ENCODE measurements at regions not wholly inside any gene's neighbourhood (a gene's known extent, or its start where the extent isn't known, plus 50 kb on each side); places are given as distances from the start of the nearest gene placed in this dataset.
A peak's percentile ranks its signal among the peaks of the same experiment; 100 is the strongest.

GRCh38 chr3:115520241-115520640, 103.1 kb upstream of the GAP43 start:
- no peak overlapping the region for H2BK120ac ChIP-seq (ENCODE audit: insufficient read depth, low read length, poor library complexity)
- H3K27ac ChIP-seq (ENCODE audit: low read depth, low read length), result no peak overlapping the region
- no peak overlapping the region for H2AK5ac ChIP-seq (ENCODE audit: low read length)
- H3K14ac ChIP-seq (ENCODE audit: low read length), result no peak overlapping the region
- no peak overlapping the region for H2AFZ ChIP-seq (ENCODE audit: insufficient read depth, low read length, poor library complexity)
- no peak overlapping the region for H3K4ac ChIP-seq (ENCODE audit: low read depth, low read length)
- no peak overlapping the region for H3K9ac ChIP-seq (ENCODE audit: low read length)
- H2BK12ac ChIP-seq (ENCODE audit: low read length), result peak overlapping the region; percentile 96
- H4K91ac ChIP-seq (ENCODE audit: low read depth, low read length), result peak overlapping the region; percentile 2
- no peak overlapping the region for H4K12ac ChIP-seq (ENCODE audit: low read depth, low read length)
- H3K4me2 ChIP-seq (ENCODE audit: low read length), result no peak overlapping the region
- no peaks in the 10 kb centered on the region for H3K36me3 ChIP-seq (ENCODE audit: control insufficient read depth in 1 of 2, insufficient read depth in 2 of 2, low read length in 2 of 2)
- no peak overlapping the region for H2BK5ac ChIP-seq (ENCODE audit: low read depth, low read length, poor library complexity)
- no peaks in the 10 kb centered on the region for H3K27me3 ChIP-seq (ENCODE audit: insufficient read depth, low read length)
- no CpG with 5 or more reads among the region's 2 CpGs for WGBS (ENCODE audit: extremely low coverage, insufficient coverage, insufficient read length)
- no peak for DNase-seq
- H3K79me2 ChIP-seq (ENCODE audit: control insufficient read depth, insufficient read depth, low read length, poor library complexity), result no peaks in the 10 kb centered on the region
- no peak overlapping the region for H4K8ac ChIP-seq (ENCODE audit: low read depth, low read length)
- H3K18ac ChIP-seq (ENCODE audit: low read length), result no peak overlapping the region
- H3K23ac ChIP-seq (ENCODE audit: low read length), result no peak overlapping the region
- H3K4me3 ChIP-seq (ENCODE audit: low read depth, low read length), result no peak overlapping the region
- H3K9me3 ChIP-seq (ENCODE audit: insufficient read depth, low read depth, low read length), result no peaks in the 10 kb centered on the region
- H3K79me1 ChIP-seq (ENCODE audit: low read length), result peaks cover 14% of the 10 kb centered on the region
- peaks cover 2 to 4% of the 10 kb centered on the region in 2 experiments for H3K4me1 ChIP-seq (ENCODE audit: control insufficient read depth in 1 of 2, insufficient read depth in 2 of 2, low read length in 2 of 2)

GRCh38 chr3:115520651-115521245, 102.6 kb upstream of the GAP43 start:
- peaks cover 2 to 4% of the 10 kb centered on the region in 2 experiments for H3K4me1 ChIP-seq (ENCODE audit: control insufficient read depth in 1 of 2, insufficient read depth in 2 of 2, low read length in 2 of 2)
- H3K36me3 ChIP-seq (ENCODE audit: control insufficient read depth in 1 of 2, insufficient read depth in 2 of 2, low read length in 2 of 2), result no peaks in the 10 kb centered on the region
- no peak overlapping the region for H4K12ac ChIP-seq (ENCODE audit: low read depth, low read length)
- H2BK12ac ChIP-seq (ENCODE audit: low read length), result peak overlapping the region; percentile 11
- H3K9me3 ChIP-seq (ENCODE audit: insufficient read depth, low read depth, low read length), result no peaks in the 10 kb centered on the region
- H3K27me3 ChIP-seq (ENCODE audit: insufficient read depth, low read length), result no peaks in the 10 kb centered on the region
- H3K18ac ChIP-seq (ENCODE audit: low read length), result no peak overlapping the region
- H3K4me3 ChIP-seq (ENCODE audit: low read depth, low read length), result no peak overlapping the region
- peak overlapping the region; percentile 32 for H4K91ac ChIP-seq (ENCODE audit: low read depth, low read length)
- no peak overlapping the region for H3K4me2 ChIP-seq (ENCODE audit: low read length)
- no peaks in the 10 kb centered on the region for H3K79me2 ChIP-seq (ENCODE audit: control insufficient read depth, insufficient read depth, low read length, poor library complexity)
- DNase-seq, result no peak
- no peak overlapping the region for H2AFZ ChIP-seq (ENCODE audit: insufficient read depth, low read length, poor library complexity)
- no peak overlapping the region for H3K23ac ChIP-seq (ENCODE audit: low read length)
- peaks cover 14% of the 10 kb centered on the region for H3K79me1 ChIP-seq (ENCODE audit: low read length)
- H2AK5ac ChIP-seq (ENCODE audit: low read length), result peak overlapping the region; percentile 63
- peak overlapping the region; percentile 73 for H2BK120ac ChIP-seq (ENCODE audit: insufficient read depth, low read length, poor library complexity)
- no peak overlapping the region for H2BK5ac ChIP-seq (ENCODE audit: low read depth, low read length, poor library complexity)
- H3K9ac ChIP-seq (ENCODE audit: low read length), result no peak overlapping the region
- no peak overlapping the region for H3K4ac ChIP-seq (ENCODE audit: low read depth, low read length)
- no peak overlapping the region for H3K27ac ChIP-seq (ENCODE audit: low read depth, low read length)
- no peak overlapping the region for H4K8ac ChIP-seq (ENCODE audit: low read depth, low read length)
- H3K14ac ChIP-seq (ENCODE audit: low read length), result no peak overlapping the region

GRCh38 chr3:115523458-115523857, 99.9 kb upstream of the GAP43 start:
- H4K12ac ChIP-seq (ENCODE audit: low read depth, low read length), result no peak overlapping the region
- no peak overlapping the region for H3K23ac ChIP-seq (ENCODE audit: low read length)
- no peak for DNase-seq
- no peak overlapping the region for H3K14ac ChIP-seq (ENCODE audit: low read length)
- H3K79me2 ChIP-seq (ENCODE audit: control insufficient read depth, insufficient read depth, low read length, poor library complexity), result no peaks in the 10 kb centered on the region
- H2AK5ac ChIP-seq (ENCODE audit: low read length), result no peak overlapping the region
- H4K91ac ChIP-seq (ENCODE audit: low read depth, low read length), result no peak overlapping the region
- no peak overlapping the region for H3K4me2 ChIP-seq (ENCODE audit: low read length)
- no peak overlapping the region for H3K18ac ChIP-seq (ENCODE audit: low read length)
- no peak overlapping the region for H2BK120ac ChIP-seq (ENCODE audit: insufficient read depth, low read length, poor library complexity)
- H2AFZ ChIP-seq (ENCODE audit: insufficient read depth, low read length, poor library complexity), result no peak overlapping the region
- peaks cover 0 to 1% of the 10 kb centered on the region in 2 experiments for H3K4me1 ChIP-seq (ENCODE audit: control insufficient read depth in 1 of 2, insufficient read depth in 2 of 2, low read length in 2 of 2)
- H2BK5ac ChIP-seq (ENCODE audit: low read depth, low read length, poor library complexity), result no peak overlapping the region
- H2BK12ac ChIP-seq (ENCODE audit: low read length), result no peak overlapping the region
- peaks cover 4% of the 10 kb centered on the region for H3K79me1 ChIP-seq (ENCODE audit: low read length)
- no peaks in the 10 kb centered on the region for H3K9me3 ChIP-seq (ENCODE audit: insufficient read depth, low read depth, low read length)
- no peak overlapping the region for H3K27ac ChIP-seq (ENCODE audit: low read depth, low read length)
- no peak overlapping the region for H3K4ac ChIP-seq (ENCODE audit: low read depth, low read length)
- no CpG with 5 or more reads among the region's 1 CpG for WGBS (ENCODE audit: extremely low coverage, insufficient coverage, insufficient read length)
- H4K8ac ChIP-seq (ENCODE audit: low read depth, low read length), result no peak overlapping the region
- no peak overlapping the region for H3K4me3 ChIP-seq (ENCODE audit: low read depth, low read length)
- no peak overlapping the region for H3K9ac ChIP-seq (ENCODE audit: low read length)
- no peaks in the 10 kb centered on the region for H3K27me3 ChIP-seq (ENCODE audit: insufficient read depth, low read length)
- no peaks in the 10 kb centered on the region for H3K36me3 ChIP-seq (ENCODE audit: control insufficient read depth in 1 of 2, insufficient read depth in 2 of 2, low read length in 2 of 2)

GRCh38 chr3:115524549-115524948, 98.8 kb upstream of the GAP43 start:
- no peak overlapping the region for H3K23ac ChIP-seq (ENCODE audit: low read length)
- no CpG with 5 or more reads among the region's 2 CpGs for WGBS (ENCODE audit: extremely low coverage, insufficient coverage, insufficient read length)
- H3K9me3 ChIP-seq (ENCODE audit: insufficient read depth, low read depth, low read length), result no peaks in the 10 kb centered on the region
- H2BK120ac ChIP-seq (ENCODE audit: insufficient read depth, low read length, poor library complexity), result no peak overlapping the region
- H2AK5ac ChIP-seq (ENCODE audit: low read length), result no peak overlapping the region
- no peak for DNase-seq
- no peak overlapping the region for H4K8ac ChIP-seq (ENCODE audit: low read depth, low read length)
- peaks cover 4% of the 10 kb centered on the region for H3K79me1 ChIP-seq (ENCODE audit: low read length)
- no peak overlapping the region for H3K9ac ChIP-seq (ENCODE audit: low read length)
- H2BK5ac ChIP-seq (ENCODE audit: low read depth, low read length, poor library complexity), result no peak overlapping the region
- no peaks in the 10 kb centered on the region for H3K79me2 ChIP-seq (ENCODE audit: control insufficient read depth, insufficient read depth, low read length, poor library complexity)
- H3K14ac ChIP-seq (ENCODE audit: low read length), result no peak overlapping the region
- H3K4ac ChIP-seq (ENCODE audit: low read depth, low read length), result no peak overlapping the region
- no peak overlapping the region for H3K4me3 ChIP-seq (ENCODE audit: low read depth, low read length)
- H4K12ac ChIP-seq (ENCODE audit: low read depth, low read length), result no peak overlapping the region
- peaks cover 0 to 1% of the 10 kb centered on the region in 2 experiments for H3K4me1 ChIP-seq (ENCODE audit: control insufficient read depth in 1 of 2, insufficient read depth in 2 of 2, low read length in 2 of 2)
- H3K36me3 ChIP-seq (ENCODE audit: control insufficient read depth in 1 of 2, insufficient read depth in 2 of 2, low read length in 2 of 2), result no peaks in the 10 kb centered on the region
- H3K27ac ChIP-seq (ENCODE audit: low read depth, low read length), result no peak overlapping the region
- no peak overlapping the region for H2AFZ ChIP-seq (ENCODE audit: insufficient read depth, low read length, poor library complexity)
- no peaks in the 10 kb centered on the region for H3K27me3 ChIP-seq (ENCODE audit: insufficient read depth, low read length)
- no peak overlapping the region for H3K4me2 ChIP-seq (ENCODE audit: low read length)
- no peak overlapping the region for H4K91ac ChIP-seq (ENCODE audit: low read depth, low read length)
- H2BK12ac ChIP-seq (ENCODE audit: low read length), result no peak overlapping the region
- no peak overlapping the region for H3K18ac ChIP-seq (ENCODE audit: low read length)
